Stomach (tissue), 8 donors: ENCODE measurements at regions not wholly inside any gene's neighbourhood (a gene's known extent, or its start where the extent isn't known, plus 50 kb on each side); places are given as distances from the start of the nearest gene placed in this dataset.
"Not testable (repeated sequence)": the region's sequence is repeated elsewhere in the genome, so short reads cannot be mapped to it uniquely, and the experiment has no call there.

Source experiments
- DNase-seq, 2 donors: peaks; one replicate each; pipeline versions ENCODE4 v3.0.0 to v3.0.0-alpha.2; 2013 to 2019
- H3K27ac ChIP-seq, 5 donors: fragments of 200-600 bp in 4 of 5; sonication (generic) in 4 of 5; one replicate each; pipeline ENCODE4 v1.5.1; 2013 to 2019; ENCODE audit warnings: mild to moderate bottlenecking in 1 of 5, moderate library complexity in 1 of 5
- H3K27me3 ChIP-seq, 3 donors: fragments of 200-600 bp; sonication (generic); one replicate each; pipeline ENCODE4 v1.5.1; 2017 to 2019; ENCODE audit warnings: mixed run types in 1 of 3
- H3K36me3 ChIP-seq, 4 donors: fragments of 200-600 bp; sonication (generic); 1 replicate in 3 of 4; 2 replicates in 1 of 4; pipeline ENCODE4 v1.5.1; 2016 to 2019
- H3K4me1 ChIP-seq, 4 donors: fragments of 200-600 bp; sonication (generic); one replicate each; pipeline ENCODE4 v1.5.1; 2016 to 2019
- H3K4me3 ChIP-seq, 4 donors: fragments of 200-600 bp; sonication (generic) in 3 of 4; one replicate each; pipeline ENCODE4 v1.5.1; 2016 to 2019; ENCODE audit warnings: mild to moderate bottlenecking in 1 of 4
- H3K9me3 ChIP-seq, 4 donors: fragments of 200-600 bp; sonication (generic); one replicate each; pipeline ENCODE4 v1.5.1; 2016 to 2019
- CTCF ChIP-seq, 7 experiments: fragments of 450-650 bp in 4 of 7; fragments of 200-600 bp in 3 of 7; sonication (generic) in 3 of 7; IDR thresholded peaks; one replicate each; pipeline ENCODE4 v1.5.1; 2016 to 2019; ENCODE audit warnings: antibody characterized with exemption in 7 of 7, control low read depth in 2 of 7, mild to moderate bottlenecking in 1 of 7
- EP300 ChIP-seq: sonication (generic); formaldehyde crosslinking; IDR thresholded peaks from one replicate; pipeline ENCODE4 v1.6.1; 2017; ENCODE audit warnings: antibody characterized with exemption
- POLR2A ChIP-seq, 4 donors: fragments of 450-650 bp; IDR thresholded peaks; one replicate each; pipeline ENCODE4 v1.6.1; 2016; ENCODE audit warnings: antibody characterized with exemption in 4 of 4, control low read depth in 2 of 4, mild to moderate bottlenecking in 1 of 4, moderate library complexity in 1 of 4
- POLR2AphosphoS5 ChIP-seq, 3 donors: sonication (generic); formaldehyde crosslinking; IDR thresholded peaks; one replicate each; pipeline ENCODE4 v1.6.1; 2016; ENCODE audit warnings: antibody characterized with exemption in 3 of 3
- WGBS, 5 donors: extraction: QIAGEN DNeasy Blood & Tissue Kit in 3 of 5; methylation state at CpG; one replicate each; pipeline versions ENCODE4 v1.1.5 to v1.1.7; 2013 to 2018; 5-methylcytosine and 5-hydroxymethylcytosine counted together
- intact Hi-C: fragments of 100-400 bp; cut with DNase I; formaldehyde crosslinking; loops from one replicate; pipeline ENCODE4 v1.15.1; 2023; ENCODE audit warnings: low total_unique reads
- donor health status: healthy with polysubstance abuse.
- donor health status: Bipolar disorder and iron deficiency.
- donor health status: healthy.

DNA sequence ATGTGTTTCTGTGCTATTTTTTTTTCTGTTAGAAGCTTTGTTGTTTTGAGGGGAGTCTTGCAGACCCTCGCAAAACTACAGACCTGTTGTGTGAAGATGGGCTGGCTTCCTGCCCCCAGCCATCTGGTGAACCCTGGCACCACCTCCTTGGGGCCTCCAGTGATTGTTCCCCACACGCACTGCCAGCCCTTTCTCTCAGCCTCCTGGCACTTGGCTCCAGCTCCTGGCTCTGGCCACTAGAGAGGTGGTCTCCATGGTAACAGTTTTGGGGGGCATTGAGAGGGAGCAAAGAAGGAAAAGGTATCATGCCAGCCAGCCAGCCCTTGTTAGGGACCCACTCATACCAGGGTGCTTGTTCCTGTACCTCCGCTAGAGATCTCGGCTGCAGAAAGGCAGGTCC lies 176.4 kb upstream of the RPH3A start:
- Histone ChIP-seq H3K4me3 (no peak overlapping the region), H3K27me3 (peaks cover 0 to 55% (median 0%) of the 10 kb centered on the region in 3 donors), H3K27ac (no peak overlapping the region), H3K9me3 (no peaks in the 10 kb centered on the region), H3K4me1 (no peaks in the 10 kb centered on the region), H3K36me3 (no peaks in the 10 kb centered on the region)
- WGBS, 5 donors = 61 to 77% (median 71%) methylated on average over 4 of the region's 4 CpGs
- intact Hi-C loops = no loop called here
- TF ChIP-seq POLR2A (IDR thresholded peaks at IDR 0.05) (no peak), POLR2AphosphoS5 (IDR thresholded peaks at IDR 0.05) (no peak), EP300 (no peak), CTCF (IDR thresholded peaks at IDR 0.05) (no peak)
- no peak for DNase-seq

DNA sequence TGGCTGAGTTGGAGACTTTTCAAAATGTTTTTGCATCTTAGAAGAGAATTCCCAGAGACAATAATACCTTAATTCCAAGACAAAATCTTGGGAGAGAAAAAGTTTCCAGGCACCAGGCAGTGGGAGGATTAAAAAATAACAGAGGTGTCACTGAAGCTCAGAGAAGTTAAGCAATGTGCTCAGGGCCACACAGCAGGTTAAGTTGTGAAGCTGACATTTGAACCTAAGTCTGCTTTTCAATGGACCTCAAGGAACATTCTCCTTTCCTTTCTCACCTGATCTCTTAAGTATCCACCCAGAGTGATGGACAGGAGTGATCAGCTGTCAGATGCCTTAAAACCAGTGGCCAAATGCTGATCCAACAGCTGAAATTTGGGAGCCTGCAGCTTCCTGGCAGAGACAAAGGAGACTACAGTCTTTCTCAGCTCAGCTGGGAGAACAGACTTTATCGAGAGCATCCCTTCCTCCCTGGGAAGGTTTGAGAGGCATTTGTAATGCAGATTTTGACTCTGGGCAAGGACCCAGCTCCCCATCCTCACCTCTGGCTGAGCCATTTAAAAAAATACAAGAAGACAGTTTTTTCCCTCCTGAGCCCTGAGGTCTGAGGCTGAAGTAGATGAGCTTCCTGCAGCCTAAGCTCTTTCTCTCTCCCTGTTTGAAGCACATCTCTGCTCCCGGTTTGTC lies 174.9 kb upstream of the RPH3A start:
- Histone ChIP-seq H3K27ac (no peak overlapping the region), H3K36me3 (no peaks in the 10 kb centered on the region), H3K9me3 (no peaks in the 10 kb centered on the region), H3K27me3 (peaks cover 0 to 56% (median 0%) of the 10 kb centered on the region in 3 donors), H3K4me1 (no peaks in the 10 kb centered on the region), H3K4me3 (no peak overlapping the region)
- no peak for DNase-seq
- WGBS, 5 donors = 0 to 11% (median 2%) methylated on average over 2 of the region's 2 CpGs
- intact Hi-C loops = no loop called here
- TF ChIP-seq EP300 (no peak), POLR2A (IDR thresholded peaks at IDR 0.05) (no peak), CTCF (IDR thresholded peaks at IDR 0.05) (no peak), POLR2AphosphoS5 (IDR thresholded peaks at IDR 0.05) (no peak)

GRCh38 chr12:112617153-112617505 lies 174.4 kb upstream of the RPH3A start:
- no peak for DNase-seq
- TF ChIP-seq CTCF (IDR thresholded peaks at IDR 0.05) (no peak), POLR2A (IDR thresholded peaks at IDR 0.05) (no peak), POLR2AphosphoS5 (IDR thresholded peaks at IDR 0.05) (no peak), EP300 (no peak)
- Histone ChIP-seq H3K27me3 (peaks cover 0 to 56% (median 0%) of the 10 kb centered on the region in 3 donors), H3K36me3 (no peaks in the 10 kb centered on the region), H3K4me1 (no peaks in the 10 kb centered on the region), H3K4me3 (no peak overlapping the region), H3K9me3 (no peaks in the 10 kb centered on the region), H3K27ac (no peak overlapping the region)
- 4 to 21% (median 8%) methylated on average over 3 of the region's 3 CpGs for WGBS, 5 donors
- intact Hi-C loops = no loop called here

- no peak overlapping the region for H3K27ac ChIP-seq
- intact Hi-C loops = no loop called here
- no peaks in the 10 kb centered on the region for H3K36me3 ChIP-seq
- TF ChIP-seq POLR2AphosphoS5 (IDR thresholded peaks at IDR 0.05) (no peak), POLR2A (IDR thresholded peaks at IDR 0.05) (no peak), CTCF (IDR thresholded peaks at IDR 0.05) (no peak), EP300 (no peak)
- H3K4me1 ChIP-seq = no peaks in the 10 kb centered on the region
- peaks cover 0 to 14% (median 0%) of the 10 kb centered on the region in 3 donors for H3K27me3 ChIP-seq
- H3K4me3 ChIP-seq = no peak overlapping the region
- WGBS, 5 donors = 33 to 44% (median 40%) methylated on average over 7 of the region's 7 CpGs
- H3K9me3 ChIP-seq = peaks cover 0 to 3% (median 0%) of the 10 kb centered on the region in 4 donors
- DNase-seq = no peak
Measured at GRCh38 chr12:112627851-112628250, 163.7 kb upstream of the RPH3A start.

DNA sequence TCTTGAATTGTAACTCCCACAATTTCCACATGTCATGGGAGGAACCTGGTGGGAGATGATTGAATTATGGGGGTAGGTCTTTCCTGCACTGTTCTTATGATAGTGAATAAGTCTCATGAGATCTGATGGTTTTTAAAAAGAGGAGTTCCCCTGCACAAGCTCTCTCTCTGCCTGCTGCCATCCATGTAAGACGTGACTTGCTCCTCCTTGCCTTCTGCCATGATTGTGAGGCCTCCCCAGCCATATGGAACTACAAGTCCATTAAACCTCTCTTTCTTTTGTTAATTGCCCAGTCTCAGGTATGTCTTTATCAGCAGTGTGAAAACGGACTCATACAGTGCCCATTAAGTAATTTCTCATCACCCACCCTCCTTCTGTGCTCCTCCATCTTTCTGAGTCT lies 159.6 kb upstream of the RPH3A start:
- H3K36me3 ChIP-seq, DNase-seq, intact Hi-C loops, H3K9me3 ChIP-seq, H3K4me1 ChIP-seq, H3K4me3 ChIP-seq, H3K27ac ChIP-seq: not testable (repeated sequence)
- H3K27me3 ChIP-seq = peaks cover 0 to 25% (median 0%) of the 10 kb centered on the region in 3 donors
- WGBS, 5 donors = 68 to 77% (median 76%) methylated on average over 2 of the region's 2 CpGs
